Prostate gland (tissue), 2 donors: ENCODE measurements at regions not wholly inside any gene's neighbourhood (a gene's known extent, or its start where the extent isn't known, plus 50 kb on each side); places are given as distances from the start of the nearest gene placed in this dataset.

Experiments used
- CTCF ChIP-seq, 4 experiments: fragments of 200-600 bp in 2 of 4; fragments of 450-650 bp in 2 of 4; sonication (generic) in 2 of 4; IDR thresholded peaks; 1 replicate in 3 of 4; 2 replicates in 1 of 4; pipeline ENCODE4 v1.5.1; 2016 to 2019; ENCODE audit warnings: antibody characterized with exemption in 4 of 4, mild to moderate bottlenecking in 2 of 4, moderate library complexity in 2 of 4
- POLR2A ChIP-seq: fragments of 450-650 bp; IDR thresholded peaks from one replicate; pipeline ENCODE4 v1.6.1; 2016; ENCODE audit warnings: antibody characterized with exemption, mild to moderate bottlenecking

- TF ChIP-seq CTCF (IDR thresholded peaks at IDR 0.05) (no peak), POLR2A (no peak)
Measured at GRCh38 chr2:58893656-58894351, 652.7 kb upstream of the FANCL start.
